IgD-negative memory B cell (primary cell): ENCODE measurements at regions not wholly inside any gene's neighbourhood (a gene's known extent, or its start where the extent isn't known, plus 50 kb on each side); places are given as distances from the start of the nearest gene placed in this dataset.

Source experiments
- H3K27ac Mint-ChIP-seq, 3 donors: one replicate each; pipeline ENCODE4 v1.8.0; 2020 to 2022; ENCODE audit warnings: mild to moderate bottlenecking in 3 of 3, mixed read lengths in 3 of 3, moderate library complexity in 1 of 3
- H3K27me3 Mint-ChIP-seq: one replicate; pipeline ENCODE4 v1.8.0; 2021; ENCODE audit warnings: mixed read lengths
- H3K36me3 Mint-ChIP-seq: one replicate; pipeline ENCODE4 v1.8.0; 2020; ENCODE audit warnings: mild to moderate bottlenecking, mixed read lengths
- H3K4me1 Mint-ChIP-seq, 3 donors: one replicate each; pipeline ENCODE4 v1.8.0; 2020 to 2022; ENCODE audit warnings: mixed read lengths in 3 of 3, mild to moderate bottlenecking in 1 of 3
- H3K4me3 Mint-ChIP-seq, 4 donors: one replicate each; pipeline ENCODE4 v1.8.0; 2020 to 2022; ENCODE audit warnings: mild to moderate bottlenecking in 4 of 4, mixed read lengths in 4 of 4, moderate library complexity in 3 of 4
- H3K9me3 Mint-ChIP-seq, 3 donors: one replicate each; pipeline ENCODE4 v1.8.0; 2020 to 2021; ENCODE audit warnings: mixed read lengths in 3 of 3, mild to moderate bottlenecking in 1 of 3

DNA sequence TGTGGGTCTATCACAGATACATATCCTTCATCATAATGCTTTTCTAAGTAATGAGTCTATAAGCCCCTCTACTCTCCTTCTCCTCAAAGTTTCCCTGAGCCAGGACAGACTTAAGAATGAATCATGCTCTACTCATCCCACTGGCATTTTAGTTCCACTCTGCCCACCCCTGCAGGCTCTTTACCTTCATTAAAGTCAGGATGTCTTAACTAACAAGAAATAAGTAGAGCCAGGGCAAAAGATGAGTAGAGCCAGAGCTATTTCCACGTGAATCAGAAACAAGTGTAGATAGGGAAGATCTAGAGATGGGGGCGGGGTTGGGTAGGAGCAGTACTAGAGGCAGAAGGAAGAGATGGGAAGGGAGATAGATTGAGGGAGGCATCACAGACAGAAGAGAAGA lies 790.5 kb downstream of the RNF144A start:
- Mint-ChIP-seq H3K27ac (no peak overlapping the region), H3K9me3 (no peaks in the 10 kb centered on the region), H3K4me3 (no peak overlapping the region), H3K36me3 (no peaks in the 10 kb centered on the region), H3K27me3 (peaks cover 11% of the 10 kb centered on the region), H3K4me1 (peaks cover 8 to 9% (median 8%) of the 10 kb centered on the region in 3 donors)

DNA sequence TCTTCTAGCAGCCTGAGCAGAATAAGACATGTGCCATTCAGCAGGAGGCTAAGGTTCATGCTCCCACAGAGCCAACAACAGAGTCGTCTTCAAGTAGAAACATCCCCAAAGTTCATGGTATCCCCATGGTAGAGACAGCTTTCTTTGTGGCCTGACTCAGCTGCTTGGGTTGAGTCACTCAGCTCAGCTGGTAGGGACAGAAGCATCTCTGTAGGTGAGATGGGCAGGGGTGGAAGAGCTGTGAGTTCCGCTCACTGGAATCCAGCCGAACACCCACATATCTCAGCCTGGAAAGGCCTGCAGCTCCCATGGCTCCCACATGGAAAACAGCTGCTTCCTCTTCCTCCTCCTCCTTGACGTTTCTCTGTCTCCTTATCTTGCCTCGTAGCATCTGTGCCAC lies 792.7 kb downstream of the RNF144A start:
- Mint-ChIP-seq H3K4me3 (no peak overlapping the region), H3K27ac (no peak overlapping the region), H3K36me3 (no peaks in the 10 kb centered on the region), H3K4me1 (no peaks in the 10 kb centered on the region), H3K9me3 (peaks cover 0 to 3% (median 0%) of the 10 kb centered on the region in 3 donors), H3K27me3 (peaks cover 9% of the 10 kb centered on the region)

DNA sequence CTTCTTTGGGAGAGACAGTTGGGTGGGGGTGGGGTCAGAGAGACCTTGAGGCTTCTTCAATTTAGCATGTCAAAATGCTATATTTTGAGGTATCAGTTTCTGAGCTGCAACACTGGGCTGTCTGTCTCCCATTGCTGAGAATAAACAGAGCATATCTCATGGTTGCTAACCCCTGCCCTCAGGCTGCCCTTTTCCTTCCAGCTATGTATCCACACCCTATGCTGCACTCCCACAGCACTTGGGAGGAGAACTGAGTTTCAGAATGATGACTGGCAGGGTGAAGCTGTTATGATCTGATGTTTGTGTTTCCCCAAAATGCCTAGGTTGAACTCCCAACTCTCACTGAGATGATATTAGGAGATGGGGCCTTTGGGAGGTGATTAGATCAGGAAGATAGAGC lies 794.0 kb downstream of the RNF144A start:
- peaks cover 0 to 3% (median 0%) of the 10 kb centered on the region in 3 donors for H3K9me3 Mint-ChIP-seq
- H3K4me3 Mint-ChIP-seq, result no peak overlapping the region
- no peaks in the 10 kb centered on the region for H3K4me1 Mint-ChIP-seq
- H3K36me3 Mint-ChIP-seq, result no peaks in the 10 kb centered on the region
- peaks cover 7% of the 10 kb centered on the region for H3K27me3 Mint-ChIP-seq
- no peak overlapping the region for H3K27ac Mint-ChIP-seq

DNA sequence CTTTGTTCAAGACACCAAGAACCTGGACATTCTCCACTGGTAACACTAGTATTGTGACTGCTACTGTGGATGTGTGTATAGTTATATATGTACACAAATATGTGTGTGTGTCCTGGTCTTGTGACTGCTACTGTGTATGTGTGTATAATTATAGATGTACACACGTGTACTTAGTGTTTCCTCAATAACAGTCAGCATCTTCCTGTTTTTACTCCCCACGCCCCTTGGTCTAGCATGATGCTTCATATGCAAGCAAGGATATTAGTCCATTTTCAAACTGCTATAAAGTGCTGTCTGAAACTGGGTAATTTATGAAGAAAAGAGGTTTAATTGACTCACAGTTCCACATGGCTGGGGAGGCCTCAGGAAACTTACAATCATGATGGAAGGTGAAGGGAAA lies 802.7 kb downstream of the RNF144A start:
- H3K27ac Mint-ChIP-seq, result no peak overlapping the region
- no peak overlapping the region for H3K4me3 Mint-ChIP-seq
- H3K27me3 Mint-ChIP-seq, result peaks cover 2% of the 10 kb centered on the region
- no peaks in the 10 kb centered on the region for H3K9me3 Mint-ChIP-seq
- H3K36me3 Mint-ChIP-seq, result peaks cover 1% of the 10 kb centered on the region
- H3K4me1 Mint-ChIP-seq, result no peaks in the 10 kb centered on the region

DNA sequence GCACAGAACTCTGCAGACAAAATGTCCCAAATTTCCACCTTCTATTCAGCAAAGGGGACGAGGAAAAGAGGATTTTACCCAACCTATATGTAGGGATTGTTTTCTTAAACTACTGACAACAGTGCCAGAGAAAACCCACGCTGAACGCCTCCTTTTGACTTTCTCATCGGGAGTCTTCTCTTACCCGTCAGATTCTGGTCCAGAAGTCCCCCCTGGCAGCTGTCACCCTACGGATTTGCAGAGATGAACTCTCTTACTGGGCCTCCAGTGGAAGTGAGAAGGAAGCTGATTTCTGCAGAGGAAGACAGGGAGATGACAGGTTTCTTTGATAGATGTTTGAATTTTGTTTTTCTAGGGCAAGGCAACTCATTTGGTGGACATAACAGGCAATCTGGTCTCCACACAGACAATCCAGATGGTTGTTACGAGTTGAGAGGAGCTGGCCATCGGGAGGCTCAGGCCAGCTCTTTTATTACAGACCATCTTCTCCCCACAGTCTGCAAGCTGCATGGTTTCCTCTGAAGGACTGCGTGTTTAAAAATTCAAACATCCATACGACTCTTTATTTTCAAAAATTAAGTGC lies 804.3 kb downstream of the RNF144A start:
- no peaks in the 10 kb centered on the region for H3K9me3 Mint-ChIP-seq
- H3K4me1 Mint-ChIP-seq, result no peaks in the 10 kb centered on the region
- no peak overlapping the region for H3K4me3 Mint-ChIP-seq
- peaks cover 1% of the 10 kb centered on the region for H3K36me3 Mint-ChIP-seq
- H3K27ac Mint-ChIP-seq, result no peak overlapping the region
- peaks cover 2% of the 10 kb centered on the region for H3K27me3 Mint-ChIP-seq

DNA sequence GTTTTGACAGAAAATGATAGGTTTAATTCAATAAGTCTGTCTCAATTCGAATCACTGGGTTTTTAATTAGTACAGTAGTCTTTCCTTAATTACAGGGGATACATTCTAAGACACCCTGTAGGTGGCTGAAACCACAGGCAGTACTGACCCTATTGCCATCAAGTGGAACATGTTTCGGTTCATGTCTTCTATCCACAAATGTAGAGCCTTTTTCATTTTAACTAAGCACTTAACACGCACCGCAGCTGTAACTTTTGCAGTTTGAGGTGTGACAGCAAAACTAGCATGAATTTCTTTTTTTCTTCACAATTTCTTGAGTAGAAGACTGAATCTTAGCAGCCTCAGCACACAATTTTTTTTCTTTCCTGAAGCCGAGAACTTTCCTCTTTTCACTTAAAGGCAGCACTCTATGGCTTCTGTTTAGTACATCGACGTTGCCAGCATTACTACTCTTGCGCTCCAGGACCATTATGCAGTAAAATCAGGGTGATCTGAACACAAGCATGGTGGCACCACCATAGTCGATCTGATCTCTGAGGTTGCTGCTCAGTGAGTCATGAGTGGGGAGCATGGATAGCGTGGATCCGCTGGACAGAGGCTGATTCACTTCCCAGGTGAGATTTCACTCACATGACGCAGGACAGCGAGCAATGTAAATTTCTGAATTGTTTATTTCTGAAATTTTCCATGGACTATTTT lies 805.1 kb downstream of the RNF144A start:
- Mint-ChIP-seq H3K36me3 (peaks cover 1% of the 10 kb centered on the region), H3K27ac (no peak overlapping the region), H3K4me3 (peak overlapping the region in 1 of 4 donors; percentile 52), H3K27me3 (peaks cover 2% of the 10 kb centered on the region), H3K9me3 (no peaks in the 10 kb centered on the region), H3K4me1 (no peaks in the 10 kb centered on the region)

DNA sequence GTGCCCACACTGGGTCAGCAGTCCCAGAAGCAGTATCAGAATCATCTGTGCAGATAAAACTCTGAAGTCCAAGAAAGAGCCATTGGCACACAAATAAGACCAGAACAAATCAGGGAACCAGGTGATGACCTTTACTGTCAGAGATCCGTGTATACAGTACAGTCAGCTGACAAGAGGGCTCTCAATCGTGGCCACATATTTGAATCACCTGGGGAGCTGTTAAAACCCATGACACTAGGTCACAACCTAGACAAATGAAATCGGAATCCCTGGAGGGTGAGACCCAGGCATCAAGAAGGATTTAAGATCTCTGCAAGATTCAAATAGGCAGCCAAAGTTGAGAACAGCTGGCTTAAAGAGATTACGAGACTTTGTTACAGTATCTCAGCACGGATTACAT lies 807.1 kb downstream of the RNF144A start:
- H3K27ac Mint-ChIP-seq, result no peak overlapping the region
- peaks cover 2% of the 10 kb centered on the region for H3K27me3 Mint-ChIP-seq
- H3K9me3 Mint-ChIP-seq, result no peaks in the 10 kb centered on the region
- H3K36me3 Mint-ChIP-seq, result peaks cover 1% of the 10 kb centered on the region
- no peak overlapping the region for H3K4me3 Mint-ChIP-seq
- H3K4me1 Mint-ChIP-seq, result no peaks in the 10 kb centered on the region

DNA sequence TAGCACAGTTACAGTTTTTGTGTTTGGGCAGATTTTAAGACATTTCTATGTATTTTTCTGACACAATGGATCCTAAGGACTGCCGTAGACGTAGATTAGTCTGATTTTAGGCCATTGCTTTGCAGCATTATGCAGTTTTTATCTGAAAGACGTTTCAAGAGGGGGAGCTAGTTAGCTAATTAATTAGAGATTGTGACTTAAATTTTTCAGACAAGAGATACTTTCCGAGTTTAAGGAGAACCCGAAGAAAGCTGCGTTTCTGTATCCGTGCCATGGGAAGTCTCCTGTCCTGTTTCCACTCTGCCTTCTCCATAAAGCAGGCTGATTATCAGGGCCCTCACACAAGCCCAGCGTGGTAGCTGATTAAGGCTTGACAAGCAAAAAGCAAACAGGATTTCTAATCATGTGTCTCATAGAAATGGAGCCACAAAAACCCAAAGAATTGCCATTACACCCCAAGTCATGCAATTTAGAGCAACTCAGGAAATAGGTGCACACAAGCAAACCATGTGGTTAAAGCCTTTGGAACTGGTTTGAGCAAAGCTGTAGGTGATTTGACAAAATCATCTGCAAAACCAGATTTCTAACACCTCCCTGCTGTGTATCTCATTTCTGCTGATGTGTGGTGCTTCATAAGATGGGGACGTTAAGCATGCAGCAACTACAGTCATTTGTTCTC lies 808.1 kb downstream of the RNF144A start:
- no peak overlapping the region for H3K27ac Mint-ChIP-seq
- no peaks in the 10 kb centered on the region for H3K4me1 Mint-ChIP-seq

DNA sequence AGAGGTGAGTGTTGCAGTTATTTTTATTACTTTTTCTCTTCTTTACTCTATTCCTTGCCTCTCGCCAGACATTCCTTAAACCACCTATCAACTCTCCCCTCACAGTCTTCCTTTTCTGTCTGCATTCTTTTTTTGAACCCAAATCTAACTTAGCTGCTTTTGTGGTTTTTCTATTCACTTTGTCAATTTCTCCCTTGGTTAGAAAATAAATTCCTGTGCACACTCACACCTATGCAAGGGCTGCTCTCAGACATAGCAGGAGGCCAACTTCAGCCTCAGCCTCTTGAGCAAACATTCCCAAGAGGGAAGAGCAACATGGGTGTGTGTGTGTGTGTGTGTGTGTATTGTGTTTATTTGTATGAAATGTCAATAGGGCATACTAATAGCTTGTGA lies 808.6 kb downstream of the RNF144A start:
- peaks cover 1% of the 10 kb centered on the region for H3K36me3 Mint-ChIP-seq
- H3K9me3 Mint-ChIP-seq, result no peaks in the 10 kb centered on the region
- peaks cover 2% of the 10 kb centered on the region for H3K27me3 Mint-ChIP-seq
- peak overlapping the region in 3 of 4 donors; percentile 5 to 82 (median 28) for H3K4me3 Mint-ChIP-seq
- no peaks in the 10 kb centered on the region for H3K4me1 Mint-ChIP-seq
- H3K27ac Mint-ChIP-seq, result no peak overlapping the region

More for the DNA sequence above, 808.1 kb downstream of the RNF144A start:
- Mint-ChIP-seq H3K4me3 (peak overlapping the region in 2 of 4 donors; percentile 28 to 82), H3K9me3 (no peaks in the 10 kb centered on the region), H3K36me3 (peaks cover 1% of the 10 kb centered on the region), H3K27me3 (peaks cover 2% of the 10 kb centered on the region)

DNA sequence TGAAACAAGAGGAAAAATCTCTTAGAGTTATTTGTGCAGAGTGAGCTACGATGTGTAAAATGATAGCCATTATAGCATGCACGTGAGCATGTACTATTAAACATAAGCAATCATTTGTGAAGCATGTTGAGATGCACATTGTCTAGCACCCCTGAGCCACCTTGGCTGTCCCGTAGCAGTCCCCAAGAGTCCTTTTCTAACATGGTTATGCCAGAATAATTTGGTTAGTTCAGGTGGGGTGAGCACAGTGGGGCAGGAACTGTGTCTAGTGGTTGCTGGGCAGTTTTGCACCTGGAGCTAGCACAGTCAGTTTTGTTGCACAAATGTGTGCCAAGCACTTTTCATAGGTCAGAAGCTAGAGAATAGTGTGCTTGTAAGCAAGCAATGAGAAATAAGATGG lies 809.8 kb downstream of the RNF144A start:
- Mint-ChIP-seq H3K36me3 (no peaks in the 10 kb centered on the region), H3K27ac (no peak overlapping the region), H3K9me3 (no peaks in the 10 kb centered on the region), H3K4me1 (no peaks in the 10 kb centered on the region), H3K4me3 (peak overlapping the region in 1 of 4 donors; percentile 52), H3K27me3 (peaks cover 2% of the 10 kb centered on the region)

DNA sequence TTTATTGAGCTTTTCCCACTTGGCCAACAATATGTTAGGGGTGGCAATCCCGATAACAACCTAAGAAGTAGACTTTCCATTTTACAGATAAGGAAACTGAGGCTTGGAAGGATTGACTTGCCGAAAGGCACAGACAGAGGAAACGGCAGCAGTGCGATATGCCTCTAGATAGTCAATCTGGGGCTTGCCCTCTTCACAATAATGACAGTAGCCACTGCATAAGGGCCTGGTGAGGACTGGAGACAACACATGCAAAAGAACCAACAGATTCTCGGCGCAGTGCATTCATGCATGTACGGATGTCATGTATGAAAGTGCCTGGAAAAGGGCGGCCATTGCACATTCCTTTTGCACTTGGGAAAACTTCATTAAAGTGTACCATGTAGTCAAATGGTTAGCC lies 811.2 kb downstream of the RNF144A start:
- peak overlapping the region in 1 of 4 donors; percentile 21 for H3K4me3 Mint-ChIP-seq
- H3K4me1 Mint-ChIP-seq, result no peaks in the 10 kb centered on the region
- H3K27me3 Mint-ChIP-seq, result no peaks in the 10 kb centered on the region
- no peaks in the 10 kb centered on the region for H3K36me3 Mint-ChIP-seq
- H3K27ac Mint-ChIP-seq, result peak overlapping the region in 1 of 3 donors; percentile 67
- H3K9me3 Mint-ChIP-seq, result no peaks in the 10 kb centered on the region

DNA sequence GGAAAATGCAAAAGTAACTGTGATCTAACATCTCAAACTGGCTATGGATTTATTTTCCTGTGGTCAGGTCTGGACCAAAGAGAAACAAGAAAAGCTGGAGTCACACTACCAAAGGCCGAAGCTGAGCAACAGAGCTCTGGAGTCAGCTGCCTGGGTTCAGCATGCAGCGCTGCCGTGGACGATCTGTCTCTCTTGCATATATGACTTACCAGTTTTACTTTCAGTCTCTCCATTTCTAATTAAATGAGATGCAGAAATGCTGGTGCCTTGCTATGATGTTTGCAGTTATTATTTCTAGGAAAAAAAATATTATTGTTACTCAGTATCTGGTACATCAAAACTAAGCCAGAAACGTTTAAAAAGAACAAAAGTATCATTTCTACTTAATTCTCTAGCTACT lies 813.2 kb downstream of the RNF144A start:
- Mint-ChIP-seq H3K27ac (no peak overlapping the region), H3K36me3 (no peaks in the 10 kb centered on the region), H3K4me1 (no peaks in the 10 kb centered on the region), H3K27me3 (no peaks in the 10 kb centered on the region), H3K4me3 (peak overlapping the region in 1 of 4 donors; percentile 86), H3K9me3 (no peaks in the 10 kb centered on the region)

DNA sequence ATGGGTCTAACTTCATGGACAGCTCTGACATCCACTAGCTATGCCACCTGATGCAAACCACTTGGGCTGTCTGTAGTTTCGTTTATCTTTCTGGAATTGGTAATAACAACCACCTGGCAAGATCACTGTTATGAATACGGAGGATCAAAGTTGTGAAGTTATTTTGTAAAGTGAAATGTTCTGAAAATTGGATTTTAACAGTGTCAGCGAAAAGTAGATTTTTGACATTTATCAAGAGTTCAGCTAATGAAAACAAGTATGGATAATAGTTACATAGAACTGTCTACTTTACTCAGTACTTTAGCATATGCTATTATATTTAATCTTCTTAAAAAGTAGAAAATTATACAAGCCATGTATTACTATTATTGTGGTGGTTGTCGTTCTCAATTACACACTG lies 813.8 kb downstream of the RNF144A start:
- Mint-ChIP-seq H3K27me3 (no peaks in the 10 kb centered on the region), H3K4me3 (no peak overlapping the region), H3K4me1 (no peaks in the 10 kb centered on the region), H3K27ac (no peak overlapping the region), H3K9me3 (no peaks in the 10 kb centered on the region), H3K36me3 (no peaks in the 10 kb centered on the region)

DNA sequence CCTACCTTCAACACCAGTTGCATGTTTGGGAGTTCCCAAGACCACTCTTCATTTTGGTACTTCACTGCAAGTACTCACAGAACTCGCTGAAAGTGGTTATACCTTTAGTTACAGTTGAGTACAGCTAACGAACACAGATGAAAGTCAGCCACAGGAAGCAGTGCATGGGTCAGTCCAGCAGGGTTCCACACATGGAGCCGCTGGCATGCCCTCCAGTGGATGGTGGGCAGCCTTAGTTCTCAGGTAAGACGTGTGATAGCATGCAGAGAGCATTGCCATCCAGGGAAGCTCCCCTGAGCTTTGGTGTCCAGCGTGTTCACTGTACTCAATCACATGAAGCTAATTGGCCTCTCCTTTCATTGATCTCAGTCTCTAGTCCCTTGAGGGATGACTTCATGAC lies 815.3 kb downstream of the RNF144A start:
- Mint-ChIP-seq H3K36me3 (no peaks in the 10 kb centered on the region), H3K9me3 (no peaks in the 10 kb centered on the region), H3K4me3 (peak overlapping the region in 1 of 4 donors; percentile 7), H3K4me1 (no peaks in the 10 kb centered on the region), H3K27me3 (no peaks in the 10 kb centered on the region), H3K27ac (peak overlapping the region in 1 of 3 donors; percentile 45)

DNA sequence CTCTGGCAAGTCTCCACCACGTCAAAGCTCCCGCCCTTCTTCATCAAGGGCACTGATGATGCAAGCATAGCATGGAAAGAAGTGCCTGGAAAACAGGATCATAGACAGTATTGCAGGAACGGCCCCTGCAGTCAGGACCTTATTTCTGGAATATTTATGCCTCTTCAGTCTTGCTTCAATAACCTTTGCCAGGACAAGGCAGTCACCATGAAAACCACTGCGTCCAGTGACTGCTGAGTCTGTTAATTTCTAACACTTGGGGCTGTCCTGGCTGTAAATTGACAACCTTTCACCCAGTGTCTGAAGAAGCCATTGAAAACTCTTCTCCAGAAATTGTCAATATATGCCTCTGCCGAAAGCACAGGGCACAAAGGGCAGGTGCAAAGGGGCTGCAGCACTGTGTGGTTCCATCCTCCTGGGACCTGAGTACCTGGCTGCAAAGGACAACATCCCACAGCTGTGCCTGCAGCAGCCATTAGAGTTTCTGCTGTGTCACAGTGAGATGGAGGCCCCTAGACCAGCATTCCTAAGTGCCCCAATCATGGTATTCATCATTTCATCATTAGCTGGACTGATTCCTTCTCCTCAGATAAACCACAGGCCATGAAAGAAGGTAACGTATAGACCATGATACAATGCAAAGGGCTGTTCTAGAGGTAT lies 819.6 kb downstream of the RNF144A start:
- Mint-ChIP-seq H3K4me1 (no peaks in the 10 kb centered on the region), H3K36me3 (no peaks in the 10 kb centered on the region), H3K27ac (no peak overlapping the region)

More for the DNA sequence above, 819.6 kb downstream of the RNF144A start:
- no peak overlapping the region for H3K4me3 Mint-ChIP-seq
- peaks cover 2% of the 10 kb centered on the region for H3K27me3 Mint-ChIP-seq
- no peaks in the 10 kb centered on the region for H3K9me3 Mint-ChIP-seq
